Peyer's patch (tissue), 4 donors: ENCODE measurements at regions not wholly inside any gene's neighbourhood (a gene's known extent, or its start where the extent isn't known, plus 50 kb on each side); places are given as distances from the start of the nearest gene placed in this dataset.

Experiments
- DNase-seq, 3 donors: peaks; one replicate each; pipeline ENCODE4 v3.0.0-alpha.2; 2017 to 2019
- H3K27ac ChIP-seq, 4 donors: fragments of 200-600 bp; sonication (generic); one replicate each; pipeline ENCODE4 v1.5.1; 2016 to 2019
- H3K27me3 ChIP-seq, 2 donors: fragments of 200-600 bp; sonication (generic); one replicate each; pipeline ENCODE4 v1.5.1; 2019
- H3K36me3 ChIP-seq, 3 donors: fragments of 200-600 bp; sonication (generic); one replicate each; pipeline ENCODE4 v1.5.1; 2016 to 2019
- H3K4me1 ChIP-seq, 4 donors: fragments of 200-600 bp; sonication (generic); one replicate each; pipeline ENCODE4 v1.5.1; 2016 to 2019
- H3K4me3 ChIP-seq, 4 donors: fragments of 200-600 bp; sonication (generic); 1 replicate in 3 of 4; 2 replicates in 1 of 4; pipeline ENCODE4 v1.5.1; 2016 to 2019; ENCODE audit warnings: mild to moderate bottlenecking in 1 of 4
- H3K9me3 ChIP-seq, 4 donors: fragments of 200-600 bp; sonication (generic); one replicate each; pipeline ENCODE4 v1.5.1; 2016 to 2019; ENCODE audit warnings: mild to moderate bottlenecking in 1 of 4
- POLR2A ChIP-seq, 2 donors: fragments of 450-650 bp; IDR thresholded peaks; one replicate each; pipeline ENCODE4 v1.5.1; 2017; ENCODE audit warnings: antibody characterized with exemption in 2 of 2, mild to moderate bottlenecking in 2 of 2, moderate library complexity in 2 of 2
- TF ChIP-seq, protein P1 (sequence below), 6 experiments: fragments of 450-650 bp in 4 of 6; fragments of 200-600 bp in 2 of 6; sonication (generic) in 1 of 6; IDR thresholded peaks; one replicate each; pipeline ENCODE4 v1.5.1; 2017 to 2019; ENCODE audit warnings: antibody characterized with exemption in 6 of 6, mild to moderate bottlenecking in 3 of 6, moderate library complexity in 1 of 6

DNA sequence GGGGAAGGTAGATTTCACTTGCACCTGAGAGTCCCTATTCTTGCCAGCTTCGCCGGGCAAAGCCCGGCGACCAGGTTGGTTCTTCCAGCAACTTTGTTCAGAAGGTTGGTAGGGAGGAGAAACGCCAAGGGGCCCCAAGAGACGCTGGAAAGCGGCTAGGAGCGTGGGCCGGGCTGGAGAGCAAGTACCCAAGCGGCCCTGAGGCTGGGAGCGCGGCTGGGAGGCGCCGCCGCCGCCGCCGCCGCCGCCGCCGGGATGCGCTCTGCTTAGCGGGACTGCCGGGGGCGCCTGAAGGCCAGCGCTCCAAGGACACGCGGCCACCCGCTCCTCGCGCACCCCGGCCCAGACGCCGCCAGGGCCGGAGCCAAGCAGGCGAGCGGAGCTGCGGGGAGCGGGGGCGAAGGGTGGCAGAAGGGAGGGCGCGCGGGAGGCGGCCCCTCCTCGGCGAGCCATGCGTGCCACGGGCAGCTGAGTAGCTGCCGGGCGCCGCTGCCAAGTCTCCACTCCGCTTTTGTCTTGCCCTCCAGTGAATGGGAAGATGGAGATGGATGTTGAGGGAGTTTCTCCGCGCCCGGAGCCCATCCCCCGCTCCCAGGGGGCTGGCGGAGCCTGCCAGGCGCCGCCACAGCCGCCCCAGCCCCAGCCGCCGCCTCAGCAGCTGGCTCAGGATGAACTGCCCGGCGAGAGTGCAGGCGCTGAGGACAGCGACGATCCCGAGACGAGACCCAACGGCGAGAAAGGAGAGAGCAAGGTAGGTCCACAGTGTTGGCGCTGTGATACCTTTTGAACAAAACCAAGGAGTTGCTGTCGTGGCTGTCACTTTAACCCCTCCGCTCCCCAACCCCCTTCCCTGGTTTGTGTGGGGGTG lies 227.4 kb upstream of the AZI2 start:
- H3K9me3 ChIP-seq, result peaks cover 0 to 4% (median 0%) of the 10 kb centered on the region in 4 donors
- TF ChIP-seq, protein P1, sequence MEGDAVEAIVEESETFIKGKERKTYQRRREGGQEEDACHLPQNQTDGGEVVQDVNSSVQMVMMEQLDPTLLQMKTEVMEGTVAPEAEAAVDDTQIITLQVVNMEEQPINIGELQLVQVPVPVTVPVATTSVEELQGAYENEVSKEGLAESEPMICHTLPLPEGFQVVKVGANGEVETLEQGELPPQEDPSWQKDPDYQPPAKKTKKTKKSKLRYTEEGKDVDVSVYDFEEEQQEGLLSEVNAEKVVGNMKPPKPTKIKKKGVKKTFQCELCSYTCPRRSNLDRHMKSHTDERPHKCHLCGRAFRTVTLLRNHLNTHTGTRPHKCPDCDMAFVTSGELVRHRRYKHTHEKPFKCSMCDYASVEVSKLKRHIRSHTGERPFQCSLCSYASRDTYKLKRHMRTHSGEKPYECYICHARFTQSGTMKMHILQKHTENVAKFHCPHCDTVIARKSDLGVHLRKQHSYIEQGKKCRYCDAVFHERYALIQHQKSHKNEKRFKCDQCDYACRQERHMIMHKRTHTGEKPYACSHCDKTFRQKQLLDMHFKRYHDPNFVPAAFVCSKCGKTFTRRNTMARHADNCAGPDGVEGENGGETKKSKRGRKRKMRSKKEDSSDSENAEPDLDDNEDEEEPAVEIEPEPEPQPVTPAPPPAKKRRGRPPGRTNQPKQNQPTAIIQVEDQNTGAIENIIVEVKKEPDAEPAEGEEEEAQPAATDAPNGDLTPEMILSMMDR (IDR thresholded peaks at IDR 0.05), result no peak
- TF ChIP-seq POLR2A (IDR thresholded peaks at IDR 0.05), result no peak
- H3K27ac ChIP-seq, result no peak overlapping the region
- H3K4me1 ChIP-seq, result peaks cover 0 to 7% (median 0%) of the 10 kb centered on the region in 4 donors
- no peaks in the 10 kb centered on the region for H3K27me3 ChIP-seq
- peak overlapping the region; percentile 11 to 38 (median 34) for H3K4me3 ChIP-seq
- DNase-seq, result no peak
- H3K36me3 ChIP-seq, result no peaks in the 10 kb centered on the region

GRCh38 chr3:28576614-28577200 lies 228.1 kb upstream of the AZI2 start:
- Histone ChIP-seq H3K27ac (no peak overlapping the region), H3K27me3 (no peaks in the 10 kb centered on the region), H3K4me1 (peaks cover 0 to 7% (median 0%) of the 10 kb centered on the region in 4 donors), H3K4me3 (peak overlapping the region in 3 of 4 donors; percentile 11 to 38 (median 37)), H3K36me3 (no peaks in the 10 kb centered on the region), H3K9me3 (peaks cover 0 to 4% (median 0%) of the 10 kb centered on the region in 4 donors)
- TF ChIP-seq, protein P1 (IDR thresholded peaks at IDR 0.05), result no peak
- TF ChIP-seq POLR2A (IDR thresholded peaks at IDR 0.05), result no peak
- no peak for DNase-seq

GRCh38 chr3:28577941-28578500 lies 229.4 kb upstream of the AZI2 start:
- DNase-seq, result no peak
- H3K4me1 ChIP-seq, result peaks cover 0 to 7% (median 0%) of the 10 kb centered on the region in 4 donors

DNA sequence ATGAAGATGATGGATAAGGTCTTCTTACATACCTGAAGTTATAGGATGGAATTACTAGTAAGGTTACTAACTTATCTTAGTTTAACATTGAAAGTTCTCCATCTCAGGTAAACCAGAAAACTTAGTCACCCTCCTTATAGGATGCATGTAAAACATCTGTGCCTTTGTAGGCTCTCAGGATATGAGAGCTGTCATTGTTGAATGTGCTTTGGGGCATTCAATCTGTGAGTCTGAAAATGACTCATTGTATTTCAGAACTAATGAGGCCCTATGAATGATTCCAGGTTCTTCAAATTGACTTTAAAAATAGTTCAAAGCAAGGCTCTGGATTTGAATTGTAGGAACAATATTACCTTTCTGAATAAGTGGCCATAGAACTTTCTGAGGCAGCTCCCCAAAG lies 237.7 kb upstream of the AZI2 start:
- H3K27me3 ChIP-seq, result no peaks in the 10 kb centered on the region
- H3K27ac ChIP-seq, result no peak overlapping the region
- DNase-seq, result no peak
- H3K9me3 ChIP-seq, result no peaks in the 10 kb centered on the region
- TF ChIP-seq POLR2A (IDR thresholded peaks at IDR 0.05), result no peak
- TF ChIP-seq, protein P1 (IDR thresholded peaks at IDR 0.05), result no peak
- H3K4me1 ChIP-seq, result no peaks in the 10 kb centered on the region
- H3K4me3 ChIP-seq, result no peak overlapping the region
- H3K36me3 ChIP-seq, result no peaks in the 10 kb centered on the region

More at GRCh38 chr3:28577941-28578500, 229.4 kb upstream of the AZI2 start:
- H3K9me3 ChIP-seq, result peaks cover 0 to 4% (median 0%) of the 10 kb centered on the region in 4 donors
- TF ChIP-seq, protein P1 (IDR thresholded peaks at IDR 0.05), result no peak
- TF ChIP-seq POLR2A (IDR thresholded peaks at IDR 0.05), result no peak
- no peak overlapping the region for H3K27ac ChIP-seq
- no peaks in the 10 kb centered on the region for H3K36me3 ChIP-seq
- H3K27me3 ChIP-seq, result no peaks in the 10 kb centered on the region
- H3K4me3 ChIP-seq, result no peak overlapping the region

- H3K4me1 ChIP-seq, result no peaks in the 10 kb centered on the region
- H3K36me3 ChIP-seq, result no peaks in the 10 kb centered on the region
- no peak overlapping the region for H3K4me3 ChIP-seq
- H3K27ac ChIP-seq, result no peak overlapping the region
- no peaks in the 10 kb centered on the region for H3K27me3 ChIP-seq
- H3K9me3 ChIP-seq, result no peaks in the 10 kb centered on the region
- DNase-seq, result no peak
- TF ChIP-seq, protein P1 (IDR thresholded peaks at IDR 0.05), result no peak
- no peak for TF ChIP-seq POLR2A (IDR thresholded peaks at IDR 0.05)
Observed at GRCh38 chr3:28587723-28588122, 239.1 kb upstream of the AZI2 start.
